GM12878 (cell line): ENCODE measurements at regions not wholly inside any gene's neighbourhood (a gene's known extent, or its start where the extent isn't known, plus 50 kb on each side); places are given as distances from the start of the nearest gene placed in this dataset.

ENCODE experiments used
- ATAC-seq: fragments of 200-7000 bp; cut with Tn5 transposase; 3 replicates; pipeline ENCODE4 v1.9.1; 2020; ENCODE audit warnings: mild to moderate bottlenecking, moderate library complexity
- BruUV-seq: library from RNA; stranded (reverse); fragments of 400-500 nt; replicated peaks from 2 replicates; lab custom pipeline; 2021; lab: Mats Ljungman, UMichigan
- CTCF ChIA-PET: fragments of 300-600 bp; sonication (Branson Sonifier 250); formaldehyde crosslinking; extraction: SDS; loops from one replicate; lab custom pipeline; 2021; ENCODE audit warnings: inconsistent platforms; lab: Yijun Ruan, JAX
- POLR2A ChIA-PET: fragments of 350-600 bp; formaldehyde crosslinking; extraction: SDS; loops from one replicate; lab custom pipeline; 2021; ENCODE audit warnings: inconsistent platforms; lab: Charles Lee
- RAD21 ChIA-PET: fragments of 300-600 bp; sonication (Branson Sonifier 250); formaldehyde crosslinking; loops from one replicate; lab custom pipeline; 2023; ENCODE audit warnings: antibody characterized with exemption; ENCODE audit not compliant: unreplicated experiment; lab: Charles Lee
- SMC1A ChIA-PET: fragments of 300-600 bp; sonication (Branson Sonifier 250); formaldehyde crosslinking; loops from one replicate; lab custom pipeline; 2023; ENCODE audit not compliant: unreplicated experiment, uncharacterized antibody; lab: Charles Lee
- DNase-seq: peaks from one replicate; pipeline ENCODE4 v3.0.0-alpha.2; 2011; ENCODE audit warnings: low read depth, low spot score
- FAIRE-seq: peaks from 3 replicates; lab custom pipeline; 2011; peaks lifted over from hg19 to GRCh38; lab: Jason Lieb, UNC
- H2AFZ ChIP-seq: 2 replicates; pipeline ENCODE4 v1.6.0; 2011; ENCODE audit warnings: low read depth, low read length, control low read depth; ENCODE audit not compliant: control insufficient read depth
- H3K27ac ChIP-seq: 2 replicates; pipeline ENCODE4 v1.5.1; 2011; ENCODE audit warnings: control low read depth; ENCODE audit not compliant: control insufficient read depth, insufficient read depth
- H3K27me3 ChIP-seq, 2 experiments: replicated peaks in 1 of 2; 2 replicates each; pipeline versions ENCODE4 v1.6.0 to v1.6.1; 2011; ENCODE audit warnings: low read length in 1 of 2; ENCODE audit not compliant: control insufficient read depth in 2 of 2, insufficient read depth in 2 of 2
- H3K36me3 ChIP-seq, 2 experiments: 2 replicates each; pipeline ENCODE4 v1.5.1; 2011; ENCODE audit warnings: low read length in 1 of 2; ENCODE audit not compliant: control insufficient read depth in 2 of 2, insufficient read depth in 2 of 2
- H3K4me1 ChIP-seq: 2 replicates; pipeline ENCODE4 v1.6.1; 2011; ENCODE audit warnings: mild to moderate bottlenecking, low read length, moderate library complexity, mixed read lengths; ENCODE audit not compliant: control insufficient read depth, insufficient read depth
- H3K4me2 ChIP-seq: 2 replicates; pipeline ENCODE4 v1.6.0; 2011; ENCODE audit warnings: control low read depth; ENCODE audit not compliant: control insufficient read depth, insufficient read depth
- H3K4me3 ChIP-seq: fragments of 200-600 bp; sonication (generic); 2 replicates; pipeline ENCODE4 v1.5.1; 2016
- H3K79me2 ChIP-seq: 2 replicates; pipeline ENCODE4 v1.6.0; 2011; ENCODE audit warnings: low read length; ENCODE audit not compliant: control insufficient read depth, insufficient read depth
- H3K9ac ChIP-seq: 2 replicates; pipeline ENCODE4 v1.8.0; 2011; ENCODE audit warnings: low read length, control low read depth, mixed read lengths; ENCODE audit not compliant: control insufficient read depth, insufficient read depth
- H3K9me3 ChIP-seq: replicated peaks from 3 replicates; pipeline ENCODE4 v1.5.1; 2011; ENCODE audit warnings: mild to moderate bottlenecking, low read length; ENCODE audit not compliant: control insufficient read depth, insufficient read depth
- H4K20me1 ChIP-seq: 2 replicates; pipeline ENCODE4 v1.6.0; 2011; ENCODE audit not compliant: control insufficient read depth, insufficient read depth
- HCFC1 ChIP-seq: fragments of 150-350 bp; IDR thresholded peaks from 2 replicates; pipeline ENCODE4 v1.6.1; 2014; ENCODE audit warnings: low read length
- JUNB ChIP-seq: IDR thresholded peaks from 2 replicates; pipeline ENCODE4 v1.6.1; 2016; ENCODE audit warnings: antibody characterized with exemption, mild to moderate bottlenecking
- KDM1A ChIP-seq: fragments of 200-600 bp; sonication (generic); IDR thresholded peaks from 2 replicates; pipeline ENCODE4 v1.6.1; 2016; ENCODE audit warnings: borderline replicate concordance
- LARP7 ChIP-seq: fragments of 450-650 bp; IDR thresholded peaks from 2 replicates; pipeline ENCODE4 v1.6.1; 2017; ENCODE audit warnings: mild to moderate bottlenecking
- MTA3 ChIP-seq: IDR thresholded peaks from 2 replicates; pipeline ENCODE4 v1.6.1; 2012; ENCODE audit warnings: low read length, inconsistent platforms, borderline replicate concordance
- NR2C2 ChIP-seq: IDR thresholded peaks from 2 replicates; pipeline ENCODE4 v1.6.1; 2011; ENCODE audit warnings: borderline replicate concordance, low read depth; ENCODE audit not compliant: control insufficient read depth, insufficient read length
- NRF1 ChIP-seq: conservative IDR thresholded peaks from 2 replicates; pipeline ENCODE4 v1.6.1; 2011; ENCODE audit warnings: mild to moderate bottlenecking, low read depth, low read length, improper control_type of control experiment
- POLR2AphosphoS5 ChIP-seq: IDR thresholded peaks from 2 replicates; pipeline ENCODE4 v1.6.1; 2011; ENCODE audit warnings: mild to moderate bottlenecking, low read length, inconsistent platforms
- SP1 ChIP-seq: IDR thresholded peaks from one replicate; pipeline ENCODE4 v1.6.1; 2011; ENCODE audit warnings: low read depth, low read length
- SUZ12 ChIP-seq: fragments of 200-600 bp; sonication (generic); IDR thresholded peaks from one replicate; pipeline ENCODE4 v1.6.1; 2018; ENCODE audit warnings: antibody characterized with exemption, mild to moderate bottlenecking; ENCODE audit not compliant: unreplicated experiment
- TBL1XR1 ChIP-seq: IDR thresholded peaks from 2 replicates; pipeline ENCODE4 v1.6.1; 2012; ENCODE audit warnings: low read depth, low read length, improper control_type of control experiment
- ZBED1 ChIP-seq: IDR thresholded peaks from 2 replicates; pipeline ENCODE4 v1.6.1; 2016; ENCODE audit warnings: borderline replicate concordance
- ZNF207 ChIP-seq: fragments of 450-650 bp; IDR thresholded peaks from 2 replicates; pipeline ENCODE4 v1.6.1; 2014; ENCODE audit warnings: antibody characterized with exemption, mild to moderate bottlenecking, borderline replicate concordance
- WGBS: methylation state at CpG from one replicate; pipeline ENCODE4 v1.1.6; 2016; ENCODE audit warnings: low lambda C conversion rate; ENCODE audit not compliant: insufficient replicate concordance, insufficient coverage; ENCODE audit errors: missing lambda C conversion rate; 5-methylcytosine and 5-hydroxymethylcytosine counted together
- in situ Hi-C: fragments of 300-500 bp; cut with MboI; formaldehyde crosslinking; loops from 9 replicates; pipeline ENCODE4 v1.14.3; 2018; ENCODE audit warnings: mixed read lengths
- intact Hi-C: fragments of 100-400 bp; cut with micrococcal nuclease; formaldehyde crosslinking; loops from one replicate; pipeline ENCODE4 v1.14.2; 2022; ENCODE audit not compliant: unreplicated experiment
- TF ChIP-seq, protein P1 (sequence below): fragments of 450-650 bp; IDR thresholded peaks from 2 replicates; pipeline ENCODE4 v1.6.1; 2017; ENCODE audit warnings: low read depth, mild to moderate bottlenecking, moderate library complexity
- TF ChIP-seq, protein P2 (sequence below): IDR thresholded peaks from 2 replicates; pipeline ENCODE4 v1.6.1; 2011; ENCODE audit warnings: low read depth, mild to moderate bottlenecking, low read length, moderate library complexity, borderline replicate concordance; ENCODE audit errors: extremely low read depth

DNA sequence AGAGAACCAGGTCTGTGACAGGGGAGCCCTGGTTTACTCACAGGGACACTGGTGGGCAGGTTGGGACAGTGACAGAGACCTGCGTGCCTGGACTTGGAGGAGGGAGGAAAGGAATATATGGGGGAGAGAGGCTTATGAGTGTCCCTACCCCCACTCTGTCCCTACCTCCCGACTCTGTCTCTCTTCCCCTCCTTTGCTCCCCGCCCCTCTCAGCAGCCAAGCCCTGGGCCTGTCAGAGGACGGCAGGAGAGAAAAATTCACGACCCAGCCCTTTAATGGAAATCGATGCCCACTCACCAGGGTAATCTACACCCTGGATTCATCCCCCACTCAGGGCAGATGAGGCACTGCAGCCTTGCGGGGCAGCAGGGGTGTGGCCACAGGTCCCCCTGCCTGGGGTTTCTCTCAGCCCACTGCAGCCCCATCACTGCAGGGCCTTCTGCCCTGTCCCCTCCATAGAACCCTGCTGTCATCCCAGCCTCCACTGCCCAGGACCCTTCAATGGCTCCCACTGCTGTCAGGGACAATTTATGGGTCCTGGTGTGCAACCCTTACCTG lies 135.9 kb upstream of the LINGO1 start:
- DNase-seq (no peak), ATAC-seq (no peak), FAIRE-seq (no peak)
- SMC1A ChIA-PET: no interaction called here
- Histone ChIP-seq H3K27ac (no peak overlapping the region), H4K20me1 (no peaks in the 10 kb centered on the region), H3K4me1 (no peaks in the 10 kb centered on the region), H3K4me3 (no peak overlapping the region), H3K79me2 (no peaks in the 10 kb centered on the region), H3K4me2 (no peak overlapping the region), H3K36me3 (no peaks in the 10 kb centered on the region), H3K9ac (no peak overlapping the region), H2AFZ (no peak overlapping the region), H3K27me3 (peaks cover 0 to 3% of the 10 kb centered on the region in 2 experiments; a peak in 3 of 4 replicates), H3K9me3 (no peaks in the 10 kb centered on the region)
- 15% methylated on average over 7 of the region's 7 CpGs for WGBS
- POLR2A ChIA-PET: no interaction called here
- CTCF ChIA-PET: no interaction called here
- TF ChIP-seq, protein P1, sequence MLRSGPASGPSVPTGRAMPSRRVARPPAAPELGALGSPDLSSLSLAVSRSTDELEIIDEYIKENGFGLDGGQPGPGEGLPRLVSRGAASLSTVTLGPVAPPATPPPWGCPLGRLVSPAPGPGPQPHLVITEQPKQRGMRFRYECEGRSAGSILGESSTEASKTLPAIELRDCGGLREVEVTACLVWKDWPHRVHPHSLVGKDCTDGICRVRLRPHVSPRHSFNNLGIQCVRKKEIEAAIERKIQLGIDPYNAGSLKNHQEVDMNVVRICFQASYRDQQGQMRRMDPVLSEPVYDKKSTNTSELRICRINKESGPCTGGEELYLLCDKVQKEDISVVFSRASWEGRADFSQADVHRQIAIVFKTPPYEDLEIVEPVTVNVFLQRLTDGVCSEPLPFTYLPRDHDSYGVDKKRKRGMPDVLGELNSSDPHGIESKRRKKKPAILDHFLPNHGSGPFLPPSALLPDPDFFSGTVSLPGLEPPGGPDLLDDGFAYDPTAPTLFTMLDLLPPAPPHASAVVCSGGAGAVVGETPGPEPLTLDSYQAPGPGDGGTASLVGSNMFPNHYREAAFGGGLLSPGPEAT: no peak
- TF ChIP-seq, protein P2, sequence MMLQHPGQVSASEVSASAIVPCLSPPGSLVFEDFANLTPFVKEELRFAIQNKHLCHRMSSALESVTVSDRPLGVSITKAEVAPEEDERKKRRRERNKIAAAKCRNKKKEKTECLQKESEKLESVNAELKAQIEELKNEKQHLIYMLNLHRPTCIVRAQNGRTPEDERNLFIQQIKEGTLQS: no peak
- no peak for TF ChIP-seq MTA3
- TF ChIP-seq JUNB: no peak
- no peak for TF ChIP-seq NR2C2
- TF ChIP-seq HCFC1: no peak
- no peak for TF ChIP-seq POLR2AphosphoS5
- no peak for TF ChIP-seq SP1
- no peak for TF ChIP-seq TBL1XR1
- TF ChIP-seq NRF1: no peak
- no peak for TF ChIP-seq LARP7
- no peak for TF ChIP-seq ZBED1
- TF ChIP-seq ZNF207: no peak
- TF ChIP-seq KDM1A: no peak
- no peak for TF ChIP-seq SUZ12
- intact Hi-C loops: no loop called here
- RAD21 ChIA-PET: no interaction called here
- no TSS peak for BruUV-seq
- in situ Hi-C loops: no loop called here
